Upper lobe of right lung (tissue), 1 donor: ENCODE measurements at regions not wholly inside any gene's neighbourhood (a gene's known extent, or its start where the extent isn't known, plus 50 kb on each side); places are given as distances from the start of the nearest gene placed in this dataset.

Experiments used
- ATAC-seq: fragments of 200-7000 bp; cut with Tn5 transposase; one replicate; pipeline ENCODE4 v1.9.1; 2020; ENCODE audit warnings: mild to moderate bottlenecking, moderate library complexity
- DNase-seq: peaks from one replicate; pipeline ENCODE4 v3.0.0-alpha.2; 2020
- H3K27ac ChIP-seq: fragments of 200-600 bp; one replicate; pipeline ENCODE4 v1.8.0; 2022
- H3K27me3 ChIP-seq: fragments of 200-600 bp; one replicate; pipeline ENCODE4 v1.8.0; 2022; ENCODE audit warnings: mild to moderate bottlenecking
- H3K36me3 ChIP-seq: fragments of 200-600 bp; one replicate; pipeline ENCODE4 v1.8.0; 2022
- H3K4me1 ChIP-seq: fragments of 200-600 bp; one replicate; pipeline ENCODE4 v1.8.0; 2022
- H3K4me3 ChIP-seq: fragments of 200-600 bp; one replicate; pipeline ENCODE4 v1.8.0; 2022; ENCODE audit warnings: mild to moderate bottlenecking
- H3K9me3 ChIP-seq: fragments of 200-600 bp; one replicate; pipeline ENCODE4 v1.8.0; 2022
- intact Hi-C: fragments of 100-400 bp; cut with DNase I; formaldehyde crosslinking; loops from one replicate; pipeline ENCODE4 v1.11.0; 2022
- TF ChIP-seq, protein P1 (sequence below): fragments of 200-600 bp; IDR thresholded peaks from one replicate; pipeline ENCODE4 v1.8.0; 2022; ENCODE audit warnings: antibody characterized with exemption
- donor health status: DM: no; HTN: yes; CAD: no; lungs with severe emphysema.

DNA sequence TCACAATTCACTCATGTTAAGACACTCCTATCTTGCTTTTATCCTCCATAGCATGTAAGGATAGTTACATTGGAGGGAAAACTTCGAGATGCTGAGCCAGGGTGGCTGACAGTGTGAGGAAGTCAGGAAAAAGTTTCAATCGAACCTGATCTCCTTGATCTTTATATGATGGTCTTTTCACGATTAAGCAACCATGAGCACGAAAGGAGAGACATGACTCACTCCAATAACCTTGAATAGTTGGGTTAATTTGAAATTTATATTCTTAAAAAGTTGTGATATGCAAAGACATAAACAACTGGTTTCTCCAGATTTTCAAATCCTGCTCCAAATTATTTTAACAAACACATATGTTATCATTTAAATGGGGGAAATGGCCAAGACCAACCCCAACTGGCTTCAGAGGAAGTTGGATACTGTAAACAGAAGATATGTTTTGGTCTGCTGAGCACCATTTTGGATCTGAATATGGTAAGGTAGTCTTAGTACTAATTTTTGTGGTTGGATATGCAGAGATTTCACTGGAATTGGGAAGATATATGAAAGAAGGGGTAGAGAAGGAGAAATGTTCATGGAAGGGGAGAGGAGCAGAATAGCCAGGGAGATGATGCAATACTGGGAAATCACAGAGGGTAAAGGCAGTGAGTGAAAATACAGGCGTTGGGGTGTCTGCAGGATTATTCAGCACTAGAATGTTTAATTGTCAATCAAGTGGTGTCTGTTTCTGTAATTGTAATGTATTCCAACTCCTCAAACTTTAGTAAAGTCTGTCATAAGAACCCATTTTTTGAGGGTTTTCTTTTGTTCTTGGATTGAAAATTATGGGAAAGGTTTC, 185.2 kb upstream of the SLC38A2 start:
- Histone ChIP-seq H3K27me3 (no peaks in the 10 kb centered on the region), H3K4me3 (no peak overlapping the region), H3K36me3 (no peaks in the 10 kb centered on the region), H3K27ac (no peak overlapping the region), H3K4me1 (no peaks in the 10 kb centered on the region), H3K9me3 (no peaks in the 10 kb centered on the region)
- DNase-seq (no peak), ATAC-seq (no peak)
- intact Hi-C loops: no loop called here
- TF ChIP-seq, protein P1, sequence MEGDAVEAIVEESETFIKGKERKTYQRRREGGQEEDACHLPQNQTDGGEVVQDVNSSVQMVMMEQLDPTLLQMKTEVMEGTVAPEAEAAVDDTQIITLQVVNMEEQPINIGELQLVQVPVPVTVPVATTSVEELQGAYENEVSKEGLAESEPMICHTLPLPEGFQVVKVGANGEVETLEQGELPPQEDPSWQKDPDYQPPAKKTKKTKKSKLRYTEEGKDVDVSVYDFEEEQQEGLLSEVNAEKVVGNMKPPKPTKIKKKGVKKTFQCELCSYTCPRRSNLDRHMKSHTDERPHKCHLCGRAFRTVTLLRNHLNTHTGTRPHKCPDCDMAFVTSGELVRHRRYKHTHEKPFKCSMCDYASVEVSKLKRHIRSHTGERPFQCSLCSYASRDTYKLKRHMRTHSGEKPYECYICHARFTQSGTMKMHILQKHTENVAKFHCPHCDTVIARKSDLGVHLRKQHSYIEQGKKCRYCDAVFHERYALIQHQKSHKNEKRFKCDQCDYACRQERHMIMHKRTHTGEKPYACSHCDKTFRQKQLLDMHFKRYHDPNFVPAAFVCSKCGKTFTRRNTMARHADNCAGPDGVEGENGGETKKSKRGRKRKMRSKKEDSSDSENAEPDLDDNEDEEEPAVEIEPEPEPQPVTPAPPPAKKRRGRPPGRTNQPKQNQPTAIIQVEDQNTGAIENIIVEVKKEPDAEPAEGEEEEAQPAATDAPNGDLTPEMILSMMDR: no peak

DNA sequence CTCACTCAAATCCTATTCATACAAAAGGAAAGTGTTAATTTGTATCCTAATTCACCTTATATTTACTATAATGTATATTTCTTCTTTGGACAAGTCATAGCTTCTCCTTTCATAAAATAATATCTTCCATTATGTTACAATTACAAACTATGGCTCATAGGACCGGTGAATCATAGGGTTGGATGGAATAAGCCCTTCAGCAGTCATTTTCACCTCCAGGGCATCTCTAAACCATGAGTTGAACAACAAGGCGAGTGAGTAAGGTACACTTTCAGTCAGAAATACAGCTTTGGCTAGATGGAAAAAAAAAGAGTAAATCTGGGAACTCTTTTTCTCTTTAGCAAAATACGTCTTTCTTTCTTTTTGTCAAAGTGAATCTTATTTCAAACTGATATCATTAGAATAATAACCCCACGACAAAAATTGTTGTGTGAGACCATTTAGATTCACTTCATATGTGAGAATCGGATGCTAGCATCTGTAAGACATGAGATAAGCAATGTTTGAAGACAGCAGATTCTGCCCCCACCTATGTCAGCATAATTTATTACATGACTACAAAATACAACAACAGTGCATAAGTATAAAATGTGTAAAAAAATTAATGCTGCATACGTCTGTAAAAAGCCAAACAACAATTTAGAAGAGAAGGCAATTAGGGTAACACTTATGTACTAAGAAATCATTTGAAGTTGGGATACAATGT, 184.4 kb upstream of the SLC38A2 start:
- no peak overlapping the region for H3K27ac ChIP-seq
- H3K9me3 ChIP-seq: no peaks in the 10 kb centered on the region
- no peaks in the 10 kb centered on the region for H3K4me1 ChIP-seq
- DNase-seq: no peak
- intact Hi-C loops: no loop called here
- ATAC-seq: no peak
- TF ChIP-seq, protein P1: no peak
- H3K36me3 ChIP-seq: no peaks in the 10 kb centered on the region
- H3K27me3 ChIP-seq: no peaks in the 10 kb centered on the region
- no peak overlapping the region for H3K4me3 ChIP-seq

DNA sequence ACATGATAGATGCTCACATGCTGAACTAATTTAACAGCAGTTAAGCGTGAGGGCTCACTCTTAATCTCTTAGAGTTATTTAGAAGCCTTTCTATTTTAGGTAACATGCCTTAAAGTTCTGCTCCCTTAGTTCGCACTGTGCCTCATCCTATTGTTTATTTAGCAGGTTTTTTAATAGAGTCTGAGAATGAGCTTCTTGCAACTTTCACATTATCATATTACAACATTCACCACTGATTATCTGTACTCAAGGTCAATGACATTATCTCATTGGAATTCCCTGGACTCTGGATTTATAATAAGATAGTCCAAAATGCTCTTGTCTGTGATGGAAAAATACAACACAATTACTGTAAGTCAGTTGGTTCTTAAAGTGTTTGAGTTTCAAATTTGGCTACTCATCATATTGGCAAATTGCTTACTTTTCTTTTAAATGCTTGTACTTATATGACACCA, 183.6 kb upstream of the SLC38A2 start:
- no peak overlapping the region for H3K4me3 ChIP-seq
- no peaks in the 10 kb centered on the region for H3K4me1 ChIP-seq
- peak overlapping the region; percentile 2 for H3K27ac ChIP-seq
- ATAC-seq (peak; percentile 23), DNase-seq (no peak)
- H3K36me3 ChIP-seq: no peaks in the 10 kb centered on the region
- intact Hi-C loops: no loop called here
- H3K9me3 ChIP-seq: no peaks in the 10 kb centered on the region
- TF ChIP-seq, protein P1: no peak
- H3K27me3 ChIP-seq: no peaks in the 10 kb centered on the region

DNA sequence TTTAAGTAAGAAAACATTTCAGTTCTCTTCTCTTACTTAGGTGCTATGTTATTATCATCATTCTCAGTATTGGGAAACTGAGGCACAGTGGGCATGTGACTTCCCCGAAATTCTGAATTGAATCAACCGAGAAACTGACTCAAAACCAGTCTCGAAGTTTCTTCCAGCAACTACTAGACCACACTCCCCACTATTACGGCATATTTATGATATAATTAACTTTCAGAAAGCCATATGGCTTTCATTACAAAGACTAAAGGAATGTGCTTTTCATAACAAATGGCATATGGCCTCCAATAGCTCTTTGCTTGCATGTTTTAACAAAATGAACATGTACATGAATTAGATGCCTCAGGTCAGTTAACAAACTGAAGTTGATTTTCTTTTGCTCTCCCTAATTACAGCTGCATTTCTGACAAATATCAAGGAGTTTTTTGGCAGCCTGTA, 182.9 kb upstream of the SLC38A2 start:
- TF ChIP-seq, protein P1: no peak
- ATAC-seq: no peak
- H3K36me3 ChIP-seq: no peaks in the 10 kb centered on the region
- no peak overlapping the region for H3K4me3 ChIP-seq
- no peak for DNase-seq
- no peaks in the 10 kb centered on the region for H3K27me3 ChIP-seq
- H3K27ac ChIP-seq: peak overlapping the region; percentile 2
- no peaks in the 10 kb centered on the region for H3K9me3 ChIP-seq
- no peaks in the 10 kb centered on the region for H3K4me1 ChIP-seq
- intact Hi-C loops: no loop called here

DNA sequence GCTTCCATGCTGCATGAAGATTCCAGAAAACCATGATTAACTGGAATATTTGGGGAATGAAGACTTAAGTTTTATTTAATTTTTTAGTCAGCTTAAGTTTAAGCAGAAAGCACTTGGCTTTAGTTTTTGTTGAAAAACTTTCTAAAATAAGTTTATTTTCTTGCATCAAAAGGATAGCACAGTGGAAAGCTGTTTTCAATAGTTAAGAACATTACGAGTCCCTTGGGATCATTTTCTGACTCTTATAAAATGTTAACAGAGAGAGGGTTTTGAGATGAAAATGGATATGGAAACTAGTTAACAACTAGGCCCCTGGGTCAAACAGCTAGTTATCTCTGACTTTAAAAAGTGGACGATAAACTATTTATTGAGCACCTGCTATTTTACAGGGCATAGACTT, 181.9 kb upstream of the SLC38A2 start:
- no peak overlapping the region for H3K27ac ChIP-seq
- no peaks in the 10 kb centered on the region for H3K27me3 ChIP-seq
- intact Hi-C loops: no loop called here
- TF ChIP-seq, protein P1: no peak
- H3K4me3 ChIP-seq: no peak overlapping the region
- H3K36me3 ChIP-seq: no peaks in the 10 kb centered on the region
- H3K4me1 ChIP-seq: no peaks in the 10 kb centered on the region
- ATAC-seq (no peak), DNase-seq (no peak)
- no peaks in the 10 kb centered on the region for H3K9me3 ChIP-seq
